Small intestine (tissue), 7 donors: ENCODE measurements at regions not wholly inside any gene's neighbourhood (a gene's known extent, or its start where the extent isn't known, plus 50 kb on each side); places are given as distances from the start of the nearest gene placed in this dataset.
"Not testable (repeated sequence)": the region's sequence is repeated elsewhere in the genome, so short reads cannot be mapped to it uniquely, and the experiment has no call there.

Source experiments
- DNase-seq, 2 donors: peaks; one replicate each; pipeline versions ENCODE4 v3.0.0 to v3.0.0-alpha.2; 2013
- FAIRE-seq: peaks from 2 replicates; lab custom pipeline; 2012; peaks lifted over from hg19 to GRCh38; lab: Jason Lieb, UNC
- H3K27ac ChIP-seq, 3 donors: one replicate each; pipeline ENCODE4 v1.5.1; 2013; ENCODE audit warnings: low read length in 2 of 3, mild to moderate bottlenecking in 2 of 3, control low read depth in 1 of 3, inconsistent platforms in 1 of 3, low read depth in 1 of 3, moderate library complexity in 1 of 3
- H3K27me3 ChIP-seq, 3 donors: one replicate each; pipeline ENCODE4 v1.6.1; 2013; ENCODE audit warnings: low read length in 3 of 3, inconsistent platforms in 1 of 3; ENCODE audit not compliant: control insufficient read depth in 3 of 3, insufficient read depth in 3 of 3
- H3K36me3 ChIP-seq, 3 donors: one replicate each; pipeline ENCODE4 v1.6.1; 2013; ENCODE audit warnings: low read length in 3 of 3, inconsistent platforms in 1 of 3, low read depth in 1 of 3, mild to moderate bottlenecking in 1 of 3, moderate library complexity in 1 of 3; ENCODE audit not compliant: control insufficient read depth in 3 of 3, insufficient read depth in 2 of 3
- H3K4me1 ChIP-seq, 3 donors: one replicate each; pipeline ENCODE4 v1.6.1; 2013; ENCODE audit warnings: low read length in 2 of 3, inconsistent platforms in 1 of 3, low read depth in 1 of 3, mild to moderate bottlenecking in 1 of 3, moderate library complexity in 1 of 3; ENCODE audit not compliant: control insufficient read depth in 3 of 3, insufficient read depth in 2 of 3
- H3K4me3 ChIP-seq, 3 donors: one replicate each; pipeline ENCODE4 v1.5.1; 2013; ENCODE audit warnings: low read length in 3 of 3, control low read depth in 1 of 3, inconsistent platforms in 1 of 3, low read depth in 1 of 3, mild to moderate bottlenecking in 1 of 3, moderate library complexity in 1 of 3
- H3K9me3 ChIP-seq, 2 donors: one replicate each; pipeline ENCODE4 v1.6.1; 2013; ENCODE audit warnings: low read depth in 1 of 2, low read length in 1 of 2; ENCODE audit not compliant: control insufficient read depth in 2 of 2, insufficient read depth in 1 of 2
- WGBS, 3 donors: extraction: QIAGEN DNeasy Blood & Tissue Kit; methylation state at CpG; one replicate each; pipeline ENCODE4 v1.1.7; 2013; 5-methylcytosine and 5-hydroxymethylcytosine counted together
- donor health status: healthy with polysubstance abuse.
- donor health status: control.
- donor health status: control.
- donor health status: Bipolar disorder and iron deficiency.
- donor health status: healthy.

- H3K4me1 ChIP-seq = no peaks in the 10 kb centered on the region
- no peaks in the 10 kb centered on the region for H3K36me3 ChIP-seq
- DNase-seq = no peak
- H3K27ac ChIP-seq = no peak overlapping the region
- no peak overlapping the region for H3K4me3 ChIP-seq
- no peak for FAIRE-seq
- WGBS, 3 donors = 74 to 85% (median 83%) methylated on average over 1 of the region's 1 CpG
- peaks cover 0 to 7% of the 10 kb centered on the region in 2 donors for H3K9me3 ChIP-seq
- no peaks in the 10 kb centered on the region for H3K27me3 ChIP-seq
Observed at GRCh38 chr18:39211461-39211860, 1645.9 kb upstream of the CELF4 start.

- DNase-seq = no peak
- FAIRE-seq = no peak
- H3K9me3 ChIP-seq = peaks cover 0 to 7% of the 10 kb centered on the region in 2 donors
- no peak overlapping the region for H3K4me3 ChIP-seq
- no peak overlapping the region for H3K27ac ChIP-seq
- 79 to 86% (median 85%) methylated on average over 2 of the region's 2 CpGs for WGBS, 3 donors
- H3K4me1 ChIP-seq = no peaks in the 10 kb centered on the region
- H3K27me3 ChIP-seq = no peaks in the 10 kb centered on the region
- H3K36me3 ChIP-seq = no peaks in the 10 kb centered on the region
Observed at GRCh38 chr18:39209173-39209572, 1643.6 kb upstream of the CELF4 start.

- 70 to 87% (median 79%) methylated on average over 2 of the region's 2 CpGs for WGBS, 3 donors
- Histone ChIP-seq H3K27ac (no peak overlapping the region), H3K27me3 (no peaks in the 10 kb centered on the region), H3K36me3 (no peaks in the 10 kb centered on the region), H3K4me1 (no peaks in the 10 kb centered on the region), H3K9me3 (peaks cover 0 to 3% of the 10 kb centered on the region in 2 donors), H3K4me3 (no peak overlapping the region)
- FAIRE-seq = no peak
- DNase-seq = no peak
Observed at GRCh38 chr18:39208729-39209128, 1643.1 kb upstream of the CELF4 start.

- no peak for DNase-seq
- Histone ChIP-seq H3K36me3 (no peaks in the 10 kb centered on the region), H3K9me3 (peaks cover 0 to under 1% of the 10 kb centered on the region in 2 donors), H3K4me3 (no peak overlapping the region), H3K4me1 (no peaks in the 10 kb centered on the region), H3K27me3 (no peaks in the 10 kb centered on the region), H3K27ac (no peak overlapping the region)
- no peak for FAIRE-seq
- 59 to 79% (median 62%) methylated on average over 2 of the region's 2 CpGs for WGBS, 3 donors
Observed at GRCh38 chr18:39208190-39208589, 1642.6 kb upstream of the CELF4 start.

- H3K4me3 ChIP-seq, H3K27ac ChIP-seq, H3K36me3 ChIP-seq, FAIRE-seq, DNase-seq, H3K27me3 ChIP-seq, H3K4me1 ChIP-seq, H3K9me3 ChIP-seq: not testable (repeated sequence)
- 89 to 90% (median 90%) methylated on average over 4 of the region's 4 CpGs for WGBS, 3 donors
Observed at GRCh38 chr18:39206398-39207103, 1641.0 kb upstream of the CELF4 start.

- H3K36me3 ChIP-seq = no peaks in the 10 kb centered on the region
- H3K4me1 ChIP-seq = no peaks in the 10 kb centered on the region
- H3K27ac ChIP-seq = no peak overlapping the region
- H3K27me3 ChIP-seq = no peaks in the 10 kb centered on the region
- H3K9me3 ChIP-seq = no peaks in the 10 kb centered on the region
- 66 to 82% (median 73%) methylated on average over 6 of the region's 6 CpGs for WGBS, 3 donors
- DNase-seq (no peak), FAIRE-seq (no peak)
- no peak overlapping the region for H3K4me3 ChIP-seq
Observed at GRCh38 chr18:39205565-39206195, 1640.1 kb upstream of the CELF4 start.

- H3K9me3 ChIP-seq = no peaks in the 10 kb centered on the region
- H3K4me3 ChIP-seq = no peak overlapping the region
- H3K27me3 ChIP-seq = no peaks in the 10 kb centered on the region
- H3K27ac ChIP-seq = no peak overlapping the region
- H3K4me1 ChIP-seq = no peaks in the 10 kb centered on the region
- H3K36me3 ChIP-seq = no peaks in the 10 kb centered on the region
- 84 to 93% (median 91%) methylated on average over 6 of the region's 6 CpGs for WGBS, 3 donors
- DNase-seq (no peak), FAIRE-seq (no peak)
Observed at GRCh38 chr18:39200153-39200552, 1634.6 kb upstream of the CELF4 start.

- 81 to 87% (median 84%) methylated on average over 5 of the region's 5 CpGs for WGBS, 3 donors
- Histone ChIP-seq H3K9me3 (no peaks in the 10 kb centered on the region), H3K4me3 (no peak overlapping the region), H3K4me1 (no peaks in the 10 kb centered on the region), H3K27me3 (no peaks in the 10 kb centered on the region), H3K27ac (no peak overlapping the region), H3K36me3 (no peaks in the 10 kb centered on the region)
- FAIRE-seq = no peak
- no peak for DNase-seq
Observed at GRCh38 chr18:39199231-39199855, 1633.7 kb upstream of the CELF4 start.
